Muscle layer of colon (tissue), 2 donors: ENCODE measurements at regions not wholly inside any gene's neighbourhood (a gene's known extent, or its start where the extent isn't known, plus 50 kb on each side); places are given as distances from the start of the nearest gene placed in this dataset.

ENCODE experiments used
- H3K27ac ChIP-seq: one replicate; pipeline ENCODE4 v1.7.0; 2013; ENCODE audit warnings: low read depth, mild to moderate bottlenecking, low read length, moderate library complexity
- H3K27me3 ChIP-seq, 2 donors: one replicate each; pipeline ENCODE4 v1.7.0; 2013; ENCODE audit warnings: low read length in 2 of 2, mild to moderate bottlenecking in 2 of 2; ENCODE audit not compliant: insufficient read depth in 2 of 2, control insufficient read depth in 1 of 2
- H3K36me3 ChIP-seq: one replicate; pipeline ENCODE4 v1.7.0; 2013; ENCODE audit warnings: mild to moderate bottlenecking, low read length; ENCODE audit not compliant: insufficient read depth
- H3K4me1 ChIP-seq: one replicate; pipeline ENCODE4 v1.7.0; 2013; ENCODE audit warnings: mild to moderate bottlenecking, low read length; ENCODE audit not compliant: insufficient read depth
- H3K4me3 ChIP-seq, 2 donors: one replicate each; pipeline ENCODE4 v1.7.0; 2013; ENCODE audit warnings: low read length in 2 of 2, low read depth in 1 of 2, mild to moderate bottlenecking in 1 of 2, moderate library complexity in 1 of 2
- H3K9ac ChIP-seq: one replicate; pipeline ENCODE4 v1.7.0; 2013; ENCODE audit warnings: low read length
- H3K9me3 ChIP-seq: one replicate; pipeline ENCODE4 v1.7.0; 2013; ENCODE audit warnings: mild to moderate bottlenecking, low read length
- donor health status: abdominal sarcoma.
- donor health status: Adenocarcinoma of cecum.

DNA sequence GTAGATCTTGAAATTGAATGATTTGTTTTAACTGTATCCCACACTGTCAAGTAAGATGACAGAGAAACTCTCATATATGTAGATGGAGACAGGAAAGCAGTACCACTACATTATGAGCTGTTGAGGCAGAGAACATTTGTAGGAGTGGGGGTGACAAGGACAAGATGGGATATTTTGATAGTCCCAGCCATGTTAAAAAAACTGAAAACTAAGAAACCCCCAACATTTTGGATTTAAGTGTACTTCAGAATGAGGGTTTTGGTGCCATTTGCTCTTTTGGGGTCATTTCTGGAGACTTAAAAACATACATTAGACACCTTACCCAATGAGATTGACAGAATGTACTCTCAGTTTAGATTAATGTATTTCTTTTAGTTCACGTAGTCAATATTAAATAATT is 149.9 kb upstream of the SLC4A4 start:
- no peak overlapping the region for H3K4me3 ChIP-seq
- H3K4me1 ChIP-seq, result no peaks in the 10 kb centered on the region
- H3K27me3 ChIP-seq, result no peaks in the 10 kb centered on the region
- no peak overlapping the region for H3K9ac ChIP-seq
- no peaks in the 10 kb centered on the region for H3K36me3 ChIP-seq
- no peaks in the 10 kb centered on the region for H3K9me3 ChIP-seq
- no peak overlapping the region for H3K27ac ChIP-seq

GRCh38 chr4:71189471-71189870 is 149.3 kb upstream of the SLC4A4 start:
- H3K4me1 ChIP-seq, result no peaks in the 10 kb centered on the region
- no peaks in the 10 kb centered on the region for H3K36me3 ChIP-seq
- H3K27ac ChIP-seq, result no peak overlapping the region
- H3K4me3 ChIP-seq, result no peak overlapping the region
- no peak overlapping the region for H3K9ac ChIP-seq
- no peaks in the 10 kb centered on the region for H3K27me3 ChIP-seq
- no peaks in the 10 kb centered on the region for H3K9me3 ChIP-seq

GRCh38 chr4:71194454-71194853 is 144.4 kb upstream of the SLC4A4 start:
- Histone ChIP-seq H3K27me3 (no peaks in the 10 kb centered on the region), H3K9me3 (no peaks in the 10 kb centered on the region), H3K4me1 (no peaks in the 10 kb centered on the region), H3K9ac (no peak overlapping the region), H3K4me3 (no peak overlapping the region), H3K36me3 (no peaks in the 10 kb centered on the region), H3K27ac (no peak overlapping the region)

GRCh38 chr4:71195924-71196323 is 142.9 kb upstream of the SLC4A4 start:
- H3K9me3 ChIP-seq, result no peaks in the 10 kb centered on the region
- H3K9ac ChIP-seq, result no peak overlapping the region
- H3K27ac ChIP-seq, result no peak overlapping the region
- no peaks in the 10 kb centered on the region for H3K27me3 ChIP-seq
- H3K4me1 ChIP-seq, result no peaks in the 10 kb centered on the region
- H3K4me3 ChIP-seq, result no peak overlapping the region
- no peaks in the 10 kb centered on the region for H3K36me3 ChIP-seq

GRCh38 chr4:71198958-71199357 is 139.9 kb upstream of the SLC4A4 start:
- Histone ChIP-seq H3K9ac (no peak overlapping the region), H3K4me3 (no peak overlapping the region), H3K4me1 (no peaks in the 10 kb centered on the region), H3K27ac (no peak overlapping the region), H3K36me3 (no peaks in the 10 kb centered on the region), H3K27me3 (no peaks in the 10 kb centered on the region), H3K9me3 (no peaks in the 10 kb centered on the region)

- Histone ChIP-seq H3K27me3 (no peaks in the 10 kb centered on the region), H3K9me3 (no peaks in the 10 kb centered on the region), H3K36me3 (no peaks in the 10 kb centered on the region), H3K4me3 (no peak overlapping the region), H3K27ac (no peak overlapping the region), H3K9ac (no peak overlapping the region), H3K4me1 (no peaks in the 10 kb centered on the region)
These were observed 137.8 kb upstream of the SLC4A4 start for GRCh38 chr4:71201057-71201456.

DNA sequence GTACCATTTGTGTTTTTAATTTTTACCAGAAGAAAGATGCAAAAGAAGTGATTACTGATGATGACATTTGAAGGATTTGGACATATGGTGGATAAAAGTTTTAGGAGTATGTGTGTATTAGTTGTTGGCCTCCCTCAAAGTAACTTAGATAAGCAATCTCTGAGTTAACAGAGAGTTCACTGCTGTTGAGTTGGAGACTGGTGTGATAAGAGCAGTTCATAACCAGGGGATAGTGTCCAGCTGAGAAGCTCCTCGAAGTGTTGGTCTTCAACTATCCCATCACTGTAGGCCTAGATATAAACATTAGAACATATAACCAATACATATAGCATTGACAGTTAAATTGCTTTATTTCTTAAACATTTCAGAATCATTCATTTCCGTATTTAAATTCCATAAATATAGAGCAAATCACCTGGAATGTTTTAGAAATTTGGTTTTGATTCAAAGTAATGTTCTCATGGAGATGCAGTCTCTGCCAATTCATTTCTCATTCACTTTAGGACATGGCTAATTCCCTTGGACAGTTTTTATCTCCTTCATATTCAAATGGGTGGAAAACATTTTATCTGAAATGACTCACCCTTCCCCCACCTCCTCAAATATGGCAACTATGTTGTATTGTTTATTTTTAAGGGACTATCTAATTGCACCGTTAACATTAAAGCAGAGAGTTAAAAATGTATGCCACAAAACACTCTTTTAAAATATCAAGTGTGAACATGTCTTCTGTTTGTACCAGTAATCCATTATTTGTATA is 136.8 kb upstream of the SLC4A4 start:
- H3K36me3 ChIP-seq, result no peaks in the 10 kb centered on the region
- no peak overlapping the region for H3K9ac ChIP-seq
- no peaks in the 10 kb centered on the region for H3K27me3 ChIP-seq
- H3K4me1 ChIP-seq, result no peaks in the 10 kb centered on the region
- no peak overlapping the region for H3K27ac ChIP-seq
- H3K4me3 ChIP-seq, result no peak overlapping the region
- H3K9me3 ChIP-seq, result no peaks in the 10 kb centered on the region

DNA sequence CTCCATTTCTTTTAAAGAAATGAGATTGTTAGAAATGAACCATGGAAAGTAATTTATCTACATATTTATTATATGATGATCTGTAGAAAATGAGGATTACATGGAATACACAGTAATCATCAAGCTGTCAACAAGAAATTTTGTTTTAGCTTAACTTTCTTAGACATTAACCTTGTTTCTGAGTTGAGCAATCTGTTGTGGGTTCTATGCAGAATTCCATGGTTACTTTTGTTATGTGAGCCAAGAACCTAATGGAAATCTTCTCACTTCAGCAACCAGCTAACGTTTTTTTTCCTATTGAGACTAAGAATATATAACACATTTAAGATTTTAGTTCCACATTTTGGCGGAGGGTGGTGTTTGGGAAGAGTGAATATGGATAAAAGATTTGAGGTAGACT is 136.1 kb upstream of the SLC4A4 start:
- no peak overlapping the region for H3K27ac ChIP-seq

DNA sequence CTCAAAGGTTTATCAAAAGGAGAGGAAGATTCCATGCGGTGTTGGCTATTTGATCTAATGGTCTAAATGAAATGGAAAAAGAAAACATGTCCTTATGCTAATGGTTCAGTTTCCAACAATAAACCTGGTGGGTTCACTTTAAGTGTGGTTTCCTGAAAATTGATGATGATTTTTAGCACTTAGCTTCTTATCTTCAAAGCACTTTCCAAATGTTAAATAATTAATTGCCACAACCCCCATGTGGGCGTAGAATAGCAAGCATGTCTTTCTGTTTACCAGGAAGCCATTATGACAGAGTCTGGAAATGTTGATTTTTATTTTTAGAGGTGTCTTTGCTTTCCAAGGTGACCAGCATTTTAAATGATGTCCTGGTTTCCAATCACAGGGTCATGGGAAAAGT is 134.8 kb upstream of the SLC4A4 start:
- no peaks in the 10 kb centered on the region for H3K36me3 ChIP-seq
- no peak overlapping the region for H3K4me3 ChIP-seq
- H3K27me3 ChIP-seq, result no peaks in the 10 kb centered on the region
- H3K4me1 ChIP-seq, result no peaks in the 10 kb centered on the region
- H3K27ac ChIP-seq, result no peak overlapping the region
- H3K9ac ChIP-seq, result no peak overlapping the region
- no peaks in the 10 kb centered on the region for H3K9me3 ChIP-seq

More for the DNA sequence above, 136.1 kb upstream of the SLC4A4 start:
- no peak overlapping the region for H3K9ac ChIP-seq
- H3K27me3 ChIP-seq, result no peaks in the 10 kb centered on the region
- no peaks in the 10 kb centered on the region for H3K9me3 ChIP-seq
- no peaks in the 10 kb centered on the region for H3K4me1 ChIP-seq
- no peaks in the 10 kb centered on the region for H3K36me3 ChIP-seq
- no peak overlapping the region for H3K4me3 ChIP-seq

DNA sequence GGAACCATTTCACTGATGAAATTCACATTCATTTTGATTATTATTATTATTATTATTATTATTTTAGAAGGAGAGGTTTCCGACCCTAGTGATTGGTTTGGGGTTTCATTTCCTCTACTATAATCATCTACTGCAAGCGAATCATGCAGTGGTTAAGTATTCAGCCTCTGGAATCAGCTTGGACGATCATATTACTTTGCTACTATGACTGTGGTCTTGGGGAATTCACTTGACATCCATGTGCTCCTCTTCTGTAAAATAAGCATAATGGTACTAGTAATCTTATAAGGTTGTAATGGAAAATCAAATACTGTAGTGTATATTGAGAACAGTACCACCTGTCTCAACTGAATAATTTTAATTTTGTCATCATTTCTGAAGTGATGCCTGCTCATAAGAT is 132.1 kb upstream of the SLC4A4 start:
- H3K4me1 ChIP-seq, result no peaks in the 10 kb centered on the region
- no peaks in the 10 kb centered on the region for H3K9me3 ChIP-seq
- H3K4me3 ChIP-seq, result no peak overlapping the region
- H3K9ac ChIP-seq, result no peak overlapping the region
- H3K36me3 ChIP-seq, result no peaks in the 10 kb centered on the region
- H3K27me3 ChIP-seq, result no peaks in the 10 kb centered on the region
- H3K27ac ChIP-seq, result no peak overlapping the region

DNA sequence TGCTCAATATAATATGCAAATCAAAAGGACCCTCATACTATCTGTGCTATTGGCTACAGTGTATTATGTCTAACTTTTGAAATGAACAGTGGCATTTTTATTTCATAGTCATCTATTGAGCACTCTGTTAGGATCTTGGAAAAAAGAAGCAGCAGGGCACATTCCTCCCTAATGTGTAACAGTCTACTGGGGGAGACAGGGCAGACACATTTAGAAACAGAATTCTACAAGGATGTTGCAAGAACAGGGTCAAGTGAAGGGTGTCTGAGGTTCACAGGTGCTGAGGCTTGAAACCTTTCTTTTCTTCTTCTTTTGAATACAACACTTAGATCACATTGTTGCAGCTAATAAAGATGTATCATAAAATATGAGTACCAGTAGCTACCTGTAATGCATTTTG is 129.7 kb upstream of the SLC4A4 start:
- Histone ChIP-seq H3K9me3 (no peaks in the 10 kb centered on the region), H3K27ac (no peak overlapping the region), H3K4me3 (no peak overlapping the region), H3K36me3 (no peaks in the 10 kb centered on the region), H3K27me3 (no peaks in the 10 kb centered on the region), H3K4me1 (no peaks in the 10 kb centered on the region), H3K9ac (no peak overlapping the region)

- Histone ChIP-seq H3K9me3 (no peaks in the 10 kb centered on the region), H3K27ac (no peak overlapping the region), H3K27me3 (no peaks in the 10 kb centered on the region), H3K4me1 (no peaks in the 10 kb centered on the region), H3K36me3 (no peaks in the 10 kb centered on the region), H3K9ac (no peak overlapping the region), H3K4me3 (no peak overlapping the region)
These were observed 128.0 kb upstream of the SLC4A4 start for GRCh38 chr4:71210823-71211222.
